LHCN-M2 (cell line): ENCODE measurements at regions not wholly inside any gene's neighbourhood (a gene's known extent, or its start where the extent isn't known, plus 50 kb on each side); places are given as distances from the start of the nearest gene placed in this dataset.
A peak's percentile ranks its signal among the peaks of the same experiment; 100 is the strongest.

Source experiments
- DNase-seq: peaks from one replicate; pipeline ENCODE4 v3.0.0-alpha.2; 2012; ENCODE audit warnings: low read depth

GRCh38 chr1:114314576-114314975 is 160.9 kb upstream of the SYT6 start:
- DNase-seq = no peak

GRCh38 chr1:114314098-114314497 is 160.4 kb upstream of the SYT6 start:
- DNase-seq = peak; percentile 41

GRCh38 chr1:114310695-114311271 is 157.1 kb upstream of the SYT6 start:
- peak; percentile 61 for DNase-seq

DNA sequence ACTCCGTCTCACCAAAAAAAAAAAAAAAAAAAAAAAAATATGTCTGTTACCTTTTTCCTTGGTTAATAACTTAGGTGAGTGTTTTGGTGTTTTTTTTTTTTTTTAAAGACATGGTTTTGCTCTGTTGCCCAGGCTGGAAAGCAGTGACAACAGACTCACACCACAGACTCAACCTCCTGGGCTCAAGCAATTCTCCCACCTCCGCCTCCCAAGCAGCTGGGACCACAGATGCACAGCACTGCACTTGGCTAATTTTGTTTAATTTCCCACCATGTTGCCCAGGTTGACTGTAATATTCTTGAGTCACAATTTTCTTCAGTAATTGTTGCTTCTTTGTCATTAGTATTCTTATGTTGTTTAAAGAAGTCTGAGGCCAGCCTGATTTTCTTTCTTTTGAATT is 149.2 kb upstream of the SYT6 start:
- DNase-seq = no peak

DNA sequence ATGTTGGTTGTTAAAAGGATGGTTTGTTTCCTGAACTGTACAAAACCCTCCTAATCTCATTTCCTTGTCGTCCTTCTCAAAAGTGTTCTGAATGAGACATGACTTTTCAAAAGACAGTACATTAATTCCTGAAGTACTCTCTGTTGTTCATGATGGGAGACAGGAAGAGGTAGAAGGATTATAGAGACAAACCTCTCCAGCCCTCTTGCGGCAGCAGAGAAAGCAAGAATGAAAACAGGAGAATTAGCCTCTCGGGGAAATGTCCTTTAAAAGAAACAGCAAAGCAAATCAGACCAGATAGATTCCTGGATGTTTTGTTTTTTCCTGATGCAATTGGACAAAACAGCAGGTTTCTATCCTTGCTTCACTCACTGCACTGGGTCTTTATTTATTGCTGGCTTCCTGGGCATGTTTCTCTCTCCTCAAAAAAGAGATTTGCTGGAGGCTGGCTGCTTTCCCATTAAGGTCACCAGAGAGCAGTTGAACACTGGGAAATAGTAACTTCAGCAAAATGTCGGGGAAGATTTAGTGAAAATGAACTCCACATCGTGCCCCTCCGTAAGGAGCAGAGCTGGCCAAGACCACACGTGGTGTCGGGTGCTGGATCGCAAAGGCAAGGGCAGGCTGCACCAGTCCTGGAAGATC is 145.8 kb upstream of the SYT6 start:
- DNase-seq = no peak

- DNase-seq = no peak
Measured at GRCh38 chr1:114298008-114298407, 144.3 kb upstream of the SYT6 start.

DNA sequence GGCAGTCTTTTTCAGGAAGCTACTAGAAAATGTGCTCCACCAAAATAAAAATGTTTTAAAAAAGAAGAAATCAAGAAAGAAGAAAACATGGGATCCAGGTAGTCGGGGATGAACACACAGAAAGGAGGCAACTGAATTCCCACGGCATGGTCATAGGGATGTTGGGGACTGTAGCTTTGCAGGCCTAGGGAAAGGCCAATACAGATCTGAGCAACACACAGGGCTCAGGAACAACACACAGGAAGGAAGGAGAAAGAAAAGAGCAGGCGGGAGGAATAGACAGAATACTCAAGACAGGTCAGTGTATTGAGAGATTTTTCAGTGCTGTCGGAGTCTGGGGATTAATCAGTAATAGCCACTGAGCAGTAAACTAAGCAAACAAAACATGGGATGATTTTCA is 142.7 kb upstream of the SYT6 start:
- no peak for DNase-seq

DNA sequence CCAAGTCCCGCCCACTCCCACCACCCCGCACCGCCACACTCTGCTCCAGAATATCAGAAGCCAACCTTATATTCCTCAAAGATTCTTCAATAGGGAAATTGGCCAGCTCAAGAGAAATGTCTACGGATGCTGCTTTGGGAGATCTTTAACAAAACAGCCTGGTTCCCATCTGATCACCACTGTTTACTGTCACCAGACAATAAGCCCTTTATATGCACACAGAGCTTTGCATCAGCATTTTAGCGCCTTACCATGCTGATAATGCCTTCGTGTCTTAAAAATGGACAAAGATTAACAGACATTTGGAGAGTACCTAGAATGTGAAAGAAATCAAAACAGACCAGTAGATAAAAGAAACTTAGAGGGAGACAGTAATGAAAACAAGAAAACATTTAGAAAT is 141.7 kb upstream of the SYT6 start:
- DNase-seq = no peak

DNA sequence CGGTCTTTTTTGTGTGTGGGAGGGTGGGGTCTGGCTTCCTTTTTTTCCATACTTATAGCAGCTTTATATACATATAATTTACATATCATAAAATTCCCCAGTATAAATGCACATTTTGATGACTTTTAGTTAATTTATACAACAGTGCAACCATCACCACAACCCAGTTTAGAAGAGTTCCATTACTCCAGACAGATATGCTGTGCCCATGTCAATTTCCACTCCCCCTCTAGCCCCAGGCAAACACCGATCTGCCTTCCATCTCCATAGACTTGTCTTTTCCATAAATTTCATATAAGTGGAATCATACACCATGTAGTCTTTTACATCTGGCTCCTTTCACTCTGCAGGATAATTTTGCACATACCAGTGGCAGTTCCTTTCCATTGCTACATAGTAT is 139.2 kb upstream of the SYT6 start:
- no peak for DNase-seq

DNA sequence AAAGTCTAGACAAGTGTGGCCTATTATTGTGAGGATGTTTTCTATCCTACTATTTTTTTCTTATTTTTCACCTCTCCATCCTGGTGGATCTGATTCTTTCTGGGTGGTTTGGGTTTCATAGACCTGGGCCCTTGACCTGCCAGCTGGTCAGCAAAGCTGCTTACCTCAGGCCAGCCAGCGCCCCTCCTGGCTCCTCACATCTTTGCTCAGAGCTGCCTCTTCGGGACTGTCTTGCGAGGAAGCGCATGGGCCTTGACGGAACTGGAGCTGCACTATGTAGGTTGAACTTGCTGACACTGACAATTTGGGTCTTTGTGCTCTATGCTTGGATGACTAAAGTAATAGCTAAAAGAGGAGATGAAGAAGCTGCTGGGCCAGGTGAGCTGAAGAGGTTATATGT is 138.5 kb upstream of the SYT6 start:
- DNase-seq = no peak

- DNase-seq = no peak
Measured at GRCh38 chr1:114290776-114291175, 137.1 kb upstream of the SYT6 start.

DNA sequence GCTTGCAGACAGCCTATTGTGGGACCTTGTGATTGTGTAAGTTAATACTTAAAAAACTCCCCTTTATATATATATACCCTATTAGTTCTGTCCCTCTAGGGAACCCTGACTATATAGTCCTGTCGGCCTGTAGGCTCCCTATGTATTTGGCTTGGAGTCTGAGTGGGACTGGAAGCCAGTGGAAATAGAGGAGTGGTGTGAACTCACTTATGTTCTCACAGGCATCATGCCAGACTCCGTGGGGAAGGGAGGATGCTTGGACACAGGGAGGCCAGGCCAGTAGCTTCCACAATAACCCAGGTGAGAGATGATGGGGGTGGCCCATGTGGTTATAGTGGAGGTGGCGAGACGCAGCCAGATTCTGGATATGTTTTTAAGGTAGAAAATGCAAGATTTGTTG is 136.7 kb upstream of the SYT6 start:
- no peak for DNase-seq

GRCh38 chr1:114289824-114290223 is 136.2 kb upstream of the SYT6 start:
- no peak for DNase-seq

DNA sequence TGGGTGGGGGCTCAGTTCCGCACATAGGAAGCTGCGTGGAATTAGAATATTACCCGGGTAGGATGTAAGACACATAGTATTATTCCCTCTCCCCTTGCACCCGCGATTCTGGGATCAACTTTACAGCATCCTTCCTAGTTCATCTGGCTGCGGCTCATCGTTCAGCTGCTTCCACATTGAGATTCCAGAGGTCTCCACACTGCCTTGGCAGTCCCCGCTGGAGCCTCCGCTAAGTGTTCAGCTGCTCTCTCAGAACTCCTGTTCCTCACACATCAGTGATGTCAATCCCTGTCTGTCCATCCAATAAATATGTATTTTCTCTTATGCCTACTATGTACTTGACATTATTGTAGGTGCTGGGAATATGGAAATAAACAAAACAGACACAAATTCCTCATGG is 135.6 kb upstream of the SYT6 start:
- peak; percentile 9 for DNase-seq

DNA sequence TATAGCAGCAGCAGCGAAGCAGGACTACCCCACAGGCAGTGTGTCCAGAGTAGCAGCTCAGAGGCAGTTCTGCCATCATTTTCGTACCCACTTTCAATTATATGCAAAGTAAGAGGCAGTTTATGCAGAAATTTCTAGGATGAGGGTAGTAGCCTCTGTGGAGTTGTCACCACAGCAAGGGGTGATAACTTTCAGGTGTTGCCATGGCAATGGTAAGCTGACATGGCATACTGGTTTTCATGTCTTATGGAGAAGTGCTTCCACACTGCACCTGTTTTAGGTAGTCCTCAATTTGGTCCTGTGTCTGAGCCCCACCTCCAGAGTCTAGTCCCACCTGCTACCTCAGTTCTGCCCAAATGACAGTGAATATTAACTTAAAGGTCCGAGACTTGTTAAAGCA is 133.3 kb upstream of the SYT6 start:
- no peak for DNase-seq

DNA sequence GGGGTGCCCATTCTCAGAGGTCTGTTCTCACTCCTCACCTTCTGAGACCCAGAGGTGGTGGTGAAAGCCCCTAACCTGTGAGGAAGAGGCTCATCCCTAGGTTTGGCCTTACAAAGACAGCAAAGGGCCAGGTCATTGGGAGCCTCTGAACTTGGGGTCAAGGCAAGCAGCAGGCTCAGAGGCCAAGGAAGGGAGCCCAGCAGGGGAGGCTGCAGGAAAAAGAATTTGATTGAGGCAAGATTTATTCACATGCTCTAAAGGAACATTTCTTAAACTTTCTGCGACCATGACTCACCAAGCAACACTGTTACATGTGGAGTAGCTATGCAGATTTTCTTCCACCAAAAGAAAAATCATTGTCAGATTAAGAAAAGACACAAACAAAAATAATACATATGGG is 132.5 kb upstream of the SYT6 start:
- peak; percentile 80 for DNase-seq

GRCh38 chr1:114282751-114283403 is 129.2 kb upstream of the SYT6 start:
- DNase-seq = peak; percentile 91

DNA sequence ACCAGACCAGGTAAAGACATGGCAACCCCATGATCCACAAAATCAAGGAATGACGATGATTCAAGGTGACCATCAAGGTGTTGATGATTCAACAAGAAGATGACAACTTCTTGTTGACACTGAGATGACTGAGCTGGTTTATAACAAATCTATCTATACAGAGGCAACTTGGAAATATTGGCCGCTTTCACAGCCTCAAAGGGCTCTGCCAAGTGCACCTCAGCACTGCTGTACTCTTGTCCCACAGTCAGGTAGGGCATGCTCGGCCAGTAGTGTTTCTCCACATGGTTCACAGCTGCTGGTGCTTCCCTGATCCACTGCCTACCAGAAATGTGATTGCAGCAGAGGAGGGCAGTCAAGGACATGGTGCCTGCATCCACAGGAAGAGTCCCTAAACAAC is 125.2 kb upstream of the SYT6 start:
- DNase-seq = no peak

DNA sequence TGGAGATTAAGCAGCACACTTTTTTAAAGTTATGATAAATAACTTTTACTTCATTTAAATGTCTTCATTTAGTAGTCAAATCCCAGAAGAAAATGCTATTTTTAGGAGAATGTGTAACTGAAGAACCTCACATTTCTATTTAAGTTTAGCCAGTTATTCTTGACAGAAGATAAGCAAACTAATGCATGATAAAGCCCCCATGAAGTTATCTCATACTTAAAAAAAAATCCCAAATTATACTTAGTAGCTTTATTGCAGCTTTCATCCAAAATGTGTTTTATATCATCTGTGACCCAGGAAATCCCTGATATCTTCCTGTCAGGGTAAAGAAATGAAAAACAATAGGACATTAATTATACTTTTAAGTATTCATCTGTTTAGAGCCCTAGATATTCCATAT is 124.8 kb upstream of the SYT6 start:
- no peak for DNase-seq

DNA sequence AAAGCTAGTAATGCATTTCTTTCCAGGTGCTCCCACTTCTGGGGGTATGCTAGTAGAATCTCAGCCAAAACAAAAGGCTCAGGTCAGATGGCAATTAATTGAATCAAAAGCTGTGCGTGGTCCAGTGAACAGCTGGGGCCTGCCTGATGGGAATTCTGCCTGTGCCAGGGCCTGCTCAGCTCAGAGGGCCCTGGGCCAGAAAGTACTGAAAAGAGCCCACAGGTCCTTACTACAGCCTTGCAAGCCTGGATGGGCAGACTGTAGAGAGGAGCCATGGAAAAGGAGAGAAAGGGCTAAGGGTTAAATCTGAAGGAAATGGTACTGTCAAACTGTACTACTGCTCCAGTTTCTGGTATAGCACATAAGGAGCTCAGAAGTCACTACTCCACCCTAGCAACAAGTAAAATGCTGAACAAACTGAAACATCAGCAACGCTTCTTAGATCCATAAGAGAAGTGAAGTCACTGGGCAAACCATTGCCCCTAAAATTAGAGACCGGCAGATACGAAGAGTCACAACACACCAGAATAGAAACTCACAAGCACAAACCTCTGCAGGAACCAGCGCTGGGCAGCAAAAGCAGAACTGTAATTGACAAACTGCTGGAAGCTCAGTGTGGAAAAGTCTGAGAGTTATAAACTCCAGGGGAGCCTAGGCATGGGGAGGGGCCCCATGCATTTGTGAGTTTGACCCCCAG is 121.1 kb upstream of the SYT6 start:
- no peak for DNase-seq

DNA sequence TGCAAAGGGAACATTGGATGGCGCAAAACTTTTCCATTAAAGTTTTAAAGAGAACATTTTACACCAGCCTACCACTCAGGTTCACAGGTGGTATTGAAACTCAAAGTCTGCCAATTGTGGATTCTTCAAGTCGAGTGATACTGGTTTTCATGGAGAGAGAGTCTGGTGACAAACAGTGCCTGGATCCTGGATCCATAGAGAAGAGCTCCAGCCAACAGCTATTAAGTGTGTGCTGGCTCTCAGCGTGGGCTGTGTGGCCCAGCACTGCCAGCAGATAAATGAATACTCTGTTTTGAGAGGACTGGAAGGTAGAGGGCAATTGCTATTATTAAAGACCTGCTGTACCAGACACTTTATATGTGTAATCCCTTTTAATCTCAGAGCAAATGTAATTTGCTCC is 118.9 kb upstream of the SYT6 start:
- no peak for DNase-seq

- no peak for DNase-seq
Measured at GRCh38 chr1:114270718-114271117, 117.0 kb upstream of the SYT6 start.

DNA sequence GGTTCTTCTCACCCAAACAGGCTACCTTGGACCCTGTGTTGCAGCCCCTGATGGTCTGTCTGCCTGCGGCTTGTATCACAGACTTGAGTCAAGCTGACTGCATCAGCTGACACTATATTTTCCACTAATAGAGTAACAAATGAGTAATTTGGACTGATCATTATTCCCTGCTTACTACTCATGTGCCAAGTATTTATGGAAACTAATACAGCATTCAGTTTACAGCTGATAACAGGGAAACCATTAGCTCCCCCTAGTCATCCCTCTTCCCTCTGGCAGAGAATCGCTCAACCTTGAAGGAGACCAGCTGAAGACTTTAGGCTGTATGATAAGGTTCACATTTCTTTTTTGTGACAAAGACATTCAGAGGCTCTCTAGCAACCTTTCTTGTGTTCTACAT is 116.6 kb upstream of the SYT6 start:
- no peak for DNase-seq
